Uterus (tissue), 3 donors: ENCODE measurements at regions not wholly inside any gene's neighbourhood (a gene's known extent, or its start where the extent isn't known, plus 50 kb on each side); places are given as distances from the start of the nearest gene placed in this dataset.

ENCODE experiments used
- DNase-seq, 2 donors: peaks; one replicate each; pipeline ENCODE4 v3.0.0-alpha.2; 2019 to 2020
- H3K27ac ChIP-seq, 2 donors: fragments of 200-600 bp; sonication (generic); 1 replicate in 1 of 2; 2 replicates in 1 of 2; pipeline ENCODE4 v1.5.1; 2016 to 2018
- H3K27me3 ChIP-seq, 2 donors: fragments of 200-600 bp; sonication (generic); one replicate each; pipeline ENCODE4 v1.5.1; 2018 to 2019; ENCODE audit warnings: control low read depth in 1 of 2
- H3K36me3 ChIP-seq, 2 donors: fragments of 200-600 bp; sonication (generic); one replicate each; pipeline ENCODE4 v1.5.1; 2019; ENCODE audit warnings: control low read depth in 1 of 2
- H3K4me1 ChIP-seq, 2 donors: fragments of 200-600 bp; sonication (generic); one replicate each; pipeline ENCODE4 v1.5.1; 2018 to 2019; ENCODE audit warnings: control low read depth in 1 of 2
- H3K4me3 ChIP-seq, 2 donors: fragments of 200-600 bp; sonication (generic); 1 replicate in 1 of 2; 2 replicates in 1 of 2; pipeline ENCODE4 v1.5.1; 2018 to 2019; ENCODE audit warnings: mild to moderate bottlenecking in 1 of 2
- H3K9me3 ChIP-seq, 2 donors: fragments of 200-600 bp; sonication (generic); one replicate each; pipeline ENCODE4 v1.5.1; 2019; ENCODE audit warnings: control low read depth in 1 of 2
- CTCF ChIP-seq, 4 experiments: fragments of 200-600 bp in 2 of 4; fragments of 450-650 bp in 2 of 4; sonication (generic) in 2 of 4; IDR thresholded peaks; one replicate each; pipeline ENCODE4 v1.5.1; 2016 to 2019; ENCODE audit warnings: antibody characterized with exemption in 4 of 4, mild to moderate bottlenecking in 2 of 4, moderate library complexity in 1 of 4
- POLR2A ChIP-seq, 2 donors: fragments of 450-650 bp; IDR thresholded peaks; one replicate each; pipeline ENCODE4 v1.6.1; 2016; ENCODE audit warnings: antibody characterized with exemption in 2 of 2, mild to moderate bottlenecking in 1 of 2, moderate library complexity in 1 of 2
- intact Hi-C: fragments of 100-400 bp; cut with DNase I; formaldehyde crosslinking; loops from one replicate; pipeline ENCODE4 v1.15.1; 2023; ENCODE audit warnings: low total_unique reads
- donor health status: DM: yes; HTN: yes; CAD: no.

- no peaks in the 10 kb centered on the region for H3K9me3 ChIP-seq
- no peak for TF ChIP-seq CTCF (IDR thresholded peaks at IDR 0.05)
- TF ChIP-seq POLR2A (IDR thresholded peaks at IDR 0.05) = no peak
- no peak overlapping the region for H3K4me3 ChIP-seq
- H3K4me1 ChIP-seq = no peaks in the 10 kb centered on the region
- no peaks in the 10 kb centered on the region for H3K36me3 ChIP-seq
- no peak overlapping the region for H3K27ac ChIP-seq
- DNase-seq = no peak
- no peaks in the 10 kb centered on the region for H3K27me3 ChIP-seq
- intact Hi-C loops = no loop called here
These were observed 422.8 kb upstream of the STXBP6 start for GRCh38 chr14:25472700-25473099.

DNA sequence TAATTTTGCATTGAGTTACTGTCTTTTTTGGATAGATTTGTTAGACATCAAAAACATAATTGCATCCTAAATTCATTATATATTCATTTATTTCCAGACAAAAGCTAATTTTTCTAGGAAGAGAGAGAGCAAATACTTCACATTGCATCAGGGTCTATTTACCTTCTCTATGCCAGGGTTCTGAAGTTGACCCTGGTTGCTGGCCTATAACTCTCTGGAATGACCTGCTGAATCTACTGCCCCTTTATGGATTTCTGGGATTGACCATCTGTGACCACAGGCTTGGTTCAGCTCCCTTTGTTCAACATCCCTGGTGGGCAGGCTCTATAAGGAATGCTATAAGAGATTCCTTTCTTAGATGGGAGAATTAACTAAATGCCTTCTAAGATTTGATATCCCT is 414.8 kb upstream of the STXBP6 start:
- H3K27me3 ChIP-seq = no peaks in the 10 kb centered on the region
- DNase-seq = no peak
- H3K9me3 ChIP-seq = no peaks in the 10 kb centered on the region
- TF ChIP-seq POLR2A (IDR thresholded peaks at IDR 0.05) (no peak), CTCF (IDR thresholded peaks at IDR 0.05) (no peak)
- no peak overlapping the region for H3K4me3 ChIP-seq
- no peaks in the 10 kb centered on the region for H3K36me3 ChIP-seq
- H3K4me1 ChIP-seq = no peaks in the 10 kb centered on the region
- intact Hi-C loops = no loop called here
- H3K27ac ChIP-seq = no peak overlapping the region

DNA sequence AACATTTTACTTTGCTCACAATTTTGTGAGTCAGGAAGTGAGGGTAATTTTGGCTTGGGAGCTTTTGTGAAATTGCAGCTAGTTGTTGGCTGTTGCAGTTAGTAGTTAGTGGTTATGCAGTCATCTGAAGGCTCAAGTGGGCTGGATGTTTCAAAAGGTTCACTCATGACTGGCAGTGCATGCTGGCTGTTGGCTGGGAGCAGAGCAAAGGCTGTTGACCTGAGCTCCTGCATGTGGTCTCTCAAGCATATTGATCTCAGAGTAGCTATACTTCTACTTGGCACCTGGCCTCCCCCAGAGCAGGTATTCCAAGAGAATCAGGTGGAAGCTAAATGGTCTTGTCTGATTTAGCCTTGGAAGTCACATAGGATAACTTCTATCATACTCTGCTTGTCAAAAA is 414.1 kb upstream of the STXBP6 start:
- no peak overlapping the region for H3K4me3 ChIP-seq
- no peaks in the 10 kb centered on the region for H3K36me3 ChIP-seq
- no peak for TF ChIP-seq POLR2A (IDR thresholded peaks at IDR 0.05)
- TF ChIP-seq CTCF (IDR thresholded peaks at IDR 0.05) = no peak
- no peaks in the 10 kb centered on the region for H3K27me3 ChIP-seq
- H3K9me3 ChIP-seq = no peaks in the 10 kb centered on the region
- DNase-seq = no peak
- H3K4me1 ChIP-seq = no peaks in the 10 kb centered on the region
- intact Hi-C loops = no loop called here
- H3K27ac ChIP-seq = no peak overlapping the region

GRCh38 chr14:25463480-25463879 is 413.5 kb upstream of the STXBP6 start:
- DNase-seq = no peak
- TF ChIP-seq CTCF (IDR thresholded peaks at IDR 0.05) (no peak), POLR2A (IDR thresholded peaks at IDR 0.05) (no peak)
- intact Hi-C loops = no loop called here

GRCh38 chr14:25461780-25462179 is 411.8 kb upstream of the STXBP6 start:
- H3K4me1 ChIP-seq = no peaks in the 10 kb centered on the region
- H3K36me3 ChIP-seq = no peaks in the 10 kb centered on the region
- DNase-seq = no peak
- no peak overlapping the region for H3K27ac ChIP-seq
- no peaks in the 10 kb centered on the region for H3K27me3 ChIP-seq
- intact Hi-C loops = no loop called here
- no peaks in the 10 kb centered on the region for H3K9me3 ChIP-seq
- H3K4me3 ChIP-seq = no peak overlapping the region
- TF ChIP-seq CTCF (IDR thresholded peaks at IDR 0.05) = no peak
- TF ChIP-seq POLR2A (IDR thresholded peaks at IDR 0.05) = no peak

More at GRCh38 chr14:25463480-25463879, 413.5 kb upstream of the STXBP6 start:
- Histone ChIP-seq H3K9me3 (no peaks in the 10 kb centered on the region), H3K4me1 (no peaks in the 10 kb centered on the region), H3K36me3 (no peaks in the 10 kb centered on the region), H3K4me3 (no peak overlapping the region), H3K27me3 (no peaks in the 10 kb centered on the region), H3K27ac (no peak overlapping the region)
